Neural progenitor cell (in vitro differentiated cells): ENCODE measurements at regions not wholly inside any gene's neighbourhood (a gene's known extent, or its start where the extent isn't known, plus 50 kb on each side); places are given as distances from the start of the nearest gene placed in this dataset.
"Not testable (repeated sequence)": the region's sequence is repeated elsewhere in the genome, so short reads cannot be mapped to it uniquely, and the experiment has no call there.

Experiments used
- CTCF ChIP-seq: fragments of 200-600 bp; sonication (generic); IDR thresholded peaks from 2 replicates; pipeline ENCODE4 v1.5.1; 2017; ENCODE audit warnings: antibody characterized with exemption, mild to moderate bottlenecking
- EZH2 ChIP-seq: fragments of 200-600 bp; sonication (generic); IDR thresholded peaks from 2 replicates; pipeline ENCODE4 v1.6.1; 2017; ENCODE audit warnings: antibody characterized with exemption, mild to moderate bottlenecking, moderate library complexity

- TF ChIP-seq CTCF, EZH2: not testable (repeated sequence)
These were observed 219.1 kb upstream of the TEKT4 start for GRCh38 chr2:94652131-94652530.
